GM21576 (cell line): ENCODE measurements at regions not wholly inside any gene's neighbourhood (a gene's known extent, or its start where the extent isn't known, plus 50 kb on each side); places are given as distances from the start of the nearest gene placed in this dataset.

Experiments
- ATAC-seq: cut with Tn5 transposase; IDR thresholded peaks from one replicate; pipeline ENCODE4 v1.9.1; 2021; ENCODE audit warnings: mild to moderate bottlenecking, moderate library complexity; ENCODE audit not compliant: unreplicated experiment

DNA sequence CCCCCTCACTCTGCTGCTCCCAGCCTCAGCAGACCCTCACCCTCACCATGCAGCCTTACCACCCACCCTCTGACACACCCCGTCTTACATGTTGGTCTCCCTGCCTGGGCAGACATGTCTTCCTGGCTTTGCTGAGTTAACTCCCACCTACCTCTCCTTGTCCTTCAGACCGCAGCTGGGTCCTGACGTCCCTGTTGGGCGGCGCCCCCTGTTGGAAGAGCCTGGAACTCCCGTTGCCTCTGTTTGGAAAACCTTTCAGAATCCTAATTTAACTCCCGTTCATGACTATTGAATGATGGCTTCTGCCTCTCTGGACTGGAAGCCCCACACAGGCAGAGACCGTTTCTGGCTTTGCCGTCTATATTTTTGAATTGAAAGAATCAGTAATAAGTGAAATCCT lies 245.1 kb downstream of the MYLK4 start:
- ATAC-seq = no peak

DNA sequence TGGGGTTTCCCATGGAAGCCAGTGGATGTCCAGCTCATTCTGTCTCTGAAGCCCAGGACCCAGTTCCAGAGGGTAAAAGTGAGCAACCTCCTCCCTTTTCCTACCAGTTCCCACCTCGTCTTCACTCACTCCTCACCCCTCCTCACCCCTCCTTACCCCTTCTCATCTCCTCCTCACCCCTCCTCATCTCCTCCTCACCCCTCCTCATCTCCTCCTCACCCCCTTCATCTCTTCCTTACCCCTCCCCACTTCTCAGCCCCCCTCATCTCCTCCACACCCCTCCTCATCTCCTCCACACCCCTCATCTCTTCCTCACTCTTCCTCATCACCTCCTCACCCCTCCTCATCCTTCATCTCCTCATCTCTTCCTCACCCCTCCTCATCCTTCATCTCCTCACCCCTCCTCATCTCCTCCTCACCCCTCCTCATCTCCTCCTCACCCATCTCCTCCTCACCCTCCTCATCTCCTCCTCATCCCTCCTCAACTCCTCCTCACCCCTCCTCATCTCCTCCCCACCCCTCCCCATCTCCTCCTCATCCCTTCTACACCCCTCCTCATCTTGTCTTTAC lies 246.1 kb downstream of the MYLK4 start:
- ATAC-seq = no peak

DNA sequence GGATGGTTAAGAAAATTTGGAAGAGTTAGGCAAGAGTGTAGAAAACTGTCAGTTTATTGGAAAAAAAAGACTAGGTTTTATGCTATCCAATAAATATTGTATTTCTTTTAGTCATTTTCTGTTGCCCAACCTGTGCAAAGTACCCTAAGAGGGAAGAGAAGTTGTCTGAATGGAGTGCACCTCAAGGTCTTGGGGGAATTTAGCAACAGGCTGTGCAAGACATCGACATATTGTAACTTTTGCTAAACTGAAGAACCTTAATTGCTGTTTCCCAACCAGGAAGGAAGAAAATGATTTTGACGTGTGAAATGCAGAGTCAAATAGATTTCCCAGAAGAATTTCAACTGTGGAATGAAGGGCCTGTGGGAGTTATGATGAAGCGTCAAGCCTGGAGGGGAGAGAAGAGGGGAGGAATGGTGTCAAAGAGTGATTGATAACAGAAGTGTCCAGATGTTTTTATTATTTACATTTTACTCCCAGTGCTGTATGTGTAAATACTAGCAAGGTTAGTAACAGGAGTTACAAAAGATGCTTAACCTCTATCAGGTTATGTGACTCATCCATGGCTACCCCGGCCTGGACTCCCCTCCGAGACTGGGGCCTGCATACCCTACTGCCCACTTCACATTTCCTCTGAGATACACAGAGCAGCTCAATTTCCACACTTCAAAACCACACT lies 246.8 kb downstream of the MYLK4 start:
- ATAC-seq = no peak

DNA sequence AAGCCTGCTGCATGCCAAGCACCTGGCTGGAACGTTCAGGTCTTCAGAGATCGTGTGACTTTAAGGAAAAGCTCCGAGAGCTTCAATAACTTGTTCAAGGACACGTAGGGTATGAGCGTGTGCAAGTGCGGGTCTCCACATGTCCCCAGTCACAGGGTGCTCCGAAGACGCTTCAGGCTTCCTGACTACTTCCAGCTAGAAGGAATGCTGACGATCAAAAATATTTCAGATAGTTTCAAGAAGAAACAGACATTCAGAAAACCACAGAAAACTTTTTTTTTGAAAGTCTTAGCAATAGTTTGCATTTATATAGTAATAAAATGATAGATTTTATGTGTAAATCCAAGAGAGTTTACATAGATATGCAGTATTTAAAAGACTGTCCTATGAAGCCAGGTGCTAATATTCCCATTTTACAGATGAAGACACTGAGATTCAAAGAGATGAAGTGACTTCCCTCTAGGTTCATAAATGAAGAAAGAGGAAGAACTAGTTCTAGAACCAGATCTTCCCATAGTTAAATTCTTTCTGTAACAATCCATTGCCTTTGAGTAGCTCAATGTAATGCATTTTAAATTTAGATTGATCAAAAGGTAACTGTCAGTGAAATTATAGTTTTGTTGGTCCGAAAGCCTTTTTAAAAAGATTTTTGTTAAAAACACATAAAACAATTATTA lies 247.6 kb downstream of the MYLK4 start:
- no peak for ATAC-seq

DNA sequence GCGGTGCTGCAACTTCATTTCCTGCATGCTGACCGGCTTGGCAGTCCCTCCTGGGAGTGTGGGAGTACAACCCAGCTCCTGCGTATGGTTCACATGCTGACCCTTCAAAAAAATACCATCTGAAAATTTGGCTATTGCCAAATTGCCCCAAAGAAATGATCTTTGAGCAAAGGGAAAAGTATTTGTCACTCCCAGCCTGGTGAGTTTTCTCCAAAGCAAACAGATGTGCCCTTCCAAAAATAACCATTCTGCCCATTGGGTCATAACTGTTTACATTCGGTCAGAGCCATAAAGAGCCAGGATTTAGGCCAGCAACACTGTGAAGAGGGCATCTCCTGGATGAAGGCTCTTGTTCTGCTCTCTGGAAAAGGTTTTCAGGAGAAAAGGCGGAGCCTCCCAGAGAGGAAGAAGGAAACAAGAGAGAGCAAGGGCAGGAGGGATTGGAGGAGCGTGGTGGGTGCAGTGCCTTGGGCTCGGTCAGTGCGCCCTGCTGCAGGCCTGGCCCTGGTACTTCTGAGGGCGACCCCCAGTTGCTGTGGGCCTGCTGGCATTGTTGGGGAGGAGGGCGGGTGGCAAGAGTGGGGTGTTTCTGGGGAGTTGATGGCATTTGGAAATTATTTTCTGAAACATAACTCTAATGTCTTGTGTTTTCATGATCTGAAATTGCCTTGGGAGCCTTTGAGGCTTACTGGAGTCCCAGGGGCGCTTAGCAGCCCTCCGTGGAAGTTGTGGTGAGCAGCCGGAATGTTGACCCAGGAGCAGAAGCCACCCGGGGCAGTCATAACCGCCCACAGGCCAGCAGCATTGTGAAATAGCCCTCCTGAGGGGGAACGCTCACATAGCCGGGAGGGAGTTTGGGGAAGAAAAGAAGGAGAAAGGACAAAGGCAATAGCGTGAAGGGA lies 248.4 kb downstream of the MYLK4 start:
- no peak for ATAC-seq

DNA sequence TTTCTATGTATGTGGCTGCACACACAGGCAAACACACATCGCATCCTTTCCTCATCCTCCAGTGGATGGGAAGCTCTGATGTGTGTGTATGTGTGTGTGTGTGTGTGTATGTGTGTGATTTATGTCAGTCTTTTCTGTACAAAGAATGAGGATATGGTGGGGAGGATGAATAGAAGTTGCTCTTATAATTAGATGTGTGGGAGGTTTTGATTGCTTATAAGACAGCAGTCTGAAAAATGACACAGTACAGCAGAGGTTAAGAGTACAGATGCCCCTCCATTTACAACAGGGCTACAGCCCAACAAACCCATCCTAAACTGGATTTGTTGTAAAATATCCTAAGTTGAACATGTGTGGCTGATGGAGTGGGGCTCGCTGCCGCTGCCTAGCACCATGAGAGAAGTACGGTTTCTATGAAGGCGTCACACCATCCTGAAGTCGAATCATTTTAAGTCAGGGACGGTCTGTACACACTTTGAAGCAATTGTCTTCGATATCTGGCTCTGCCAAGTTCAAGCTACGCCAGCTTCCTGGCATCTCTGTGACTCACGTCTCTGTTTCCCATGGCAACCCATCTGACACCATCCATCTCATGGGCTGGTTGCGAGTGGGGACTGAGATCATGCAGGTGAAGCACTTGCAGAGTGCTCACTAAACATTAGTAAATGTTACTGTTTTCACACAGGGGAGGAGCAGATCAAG lies 252.6 kb downstream of the MYLK4 start:
- no peak for ATAC-seq

DNA sequence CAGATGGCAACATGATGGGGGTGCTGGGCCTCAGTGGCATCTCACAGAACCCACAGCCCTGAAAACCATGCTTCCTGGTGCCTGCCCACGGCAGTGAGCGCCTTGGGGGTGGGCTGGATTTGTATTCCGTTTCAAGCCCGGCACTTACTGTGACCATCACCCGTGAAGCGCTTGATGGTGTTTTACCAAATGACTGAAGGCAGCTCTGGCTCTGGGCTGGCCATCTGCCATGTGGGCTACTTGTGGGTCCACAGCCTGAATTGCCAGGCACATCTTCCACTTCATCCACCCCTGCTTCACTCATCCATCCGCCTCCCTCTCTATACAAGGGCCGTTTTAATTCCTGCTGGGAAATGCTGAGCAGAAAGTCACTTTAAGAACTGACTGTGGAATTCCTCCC lies 250.9 kb upstream of the GMDS start:
- ATAC-seq = no peak

DNA sequence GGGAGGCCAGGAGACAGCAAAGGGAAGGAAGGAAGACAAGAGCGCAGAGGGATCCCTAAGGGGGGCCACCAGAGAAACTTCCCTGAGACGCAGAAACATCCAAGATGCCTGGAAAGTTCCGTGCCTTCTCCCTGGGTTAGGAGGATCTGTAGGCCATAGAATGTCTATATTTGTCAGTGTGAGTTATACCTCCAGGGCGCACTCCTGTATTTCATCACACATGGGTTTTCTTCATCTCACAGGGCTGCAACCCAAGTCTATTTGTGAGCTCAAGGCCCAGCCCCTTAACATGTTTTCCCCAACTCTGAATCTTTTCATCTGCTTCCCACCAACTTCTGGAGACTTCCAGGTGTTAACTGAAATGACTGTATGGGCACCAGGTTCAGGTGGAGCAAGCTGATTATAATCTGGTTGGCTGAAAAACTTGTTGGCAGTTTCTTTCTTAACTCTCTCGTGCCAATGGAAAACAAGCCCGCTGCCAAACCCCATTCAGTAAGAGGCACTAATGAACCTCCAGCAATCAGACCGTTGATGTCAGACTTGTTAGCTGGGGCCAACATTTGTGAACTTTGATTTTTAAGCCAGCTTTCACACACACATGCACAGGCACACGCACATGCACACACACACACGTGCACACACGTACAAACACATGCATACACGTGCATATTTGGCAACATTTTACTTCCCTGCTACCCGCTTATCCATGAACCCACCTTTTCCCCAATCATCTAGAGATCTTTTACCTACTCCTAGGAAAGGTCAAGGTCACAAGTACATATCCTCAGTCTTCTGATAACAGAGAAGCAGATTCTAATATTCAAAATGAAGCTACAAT lies 247.5 kb upstream of the GMDS start:
- ATAC-seq = no peak

DNA sequence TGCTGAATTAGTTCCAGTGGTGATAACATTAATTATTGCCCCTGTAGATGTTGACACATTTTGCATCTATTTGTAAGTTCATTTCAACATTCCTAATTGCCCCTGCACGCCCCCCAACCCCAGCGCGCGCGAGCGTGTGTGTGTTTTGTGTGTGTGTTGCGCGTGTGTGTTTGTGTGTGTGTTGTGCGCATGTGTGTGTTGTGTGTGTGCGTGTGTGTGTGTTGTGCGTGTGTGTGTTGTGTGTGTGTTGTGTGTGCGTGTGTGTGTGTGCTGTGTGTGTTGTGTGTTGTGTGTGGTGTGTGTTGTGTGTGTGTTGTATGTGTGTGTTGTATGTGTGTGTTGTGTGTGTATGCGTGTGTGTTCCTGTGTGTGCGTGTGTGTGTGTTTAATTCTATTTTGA lies 245.7 kb upstream of the GMDS start:
- no peak for ATAC-seq

DNA sequence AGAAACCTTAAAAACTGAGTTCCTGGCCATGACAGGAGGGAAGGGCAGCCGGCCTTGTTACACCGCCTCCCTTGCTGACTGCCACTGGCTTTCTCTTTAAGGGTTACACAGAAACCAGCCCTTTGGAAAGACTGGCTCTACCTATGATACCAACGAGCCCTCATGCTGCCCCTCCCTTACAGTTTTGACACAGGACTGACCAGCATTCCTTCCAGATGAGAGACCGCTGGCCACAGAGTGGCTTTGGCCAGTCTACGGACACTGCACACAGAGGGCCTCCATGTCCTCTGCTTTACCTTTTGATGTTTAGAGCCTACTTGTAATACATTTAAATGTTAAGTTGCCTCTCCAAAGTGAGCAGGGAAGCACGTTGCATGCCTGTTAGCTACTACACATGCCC lies 243.2 kb upstream of the GMDS start:
- ATAC-seq = no peak

DNA sequence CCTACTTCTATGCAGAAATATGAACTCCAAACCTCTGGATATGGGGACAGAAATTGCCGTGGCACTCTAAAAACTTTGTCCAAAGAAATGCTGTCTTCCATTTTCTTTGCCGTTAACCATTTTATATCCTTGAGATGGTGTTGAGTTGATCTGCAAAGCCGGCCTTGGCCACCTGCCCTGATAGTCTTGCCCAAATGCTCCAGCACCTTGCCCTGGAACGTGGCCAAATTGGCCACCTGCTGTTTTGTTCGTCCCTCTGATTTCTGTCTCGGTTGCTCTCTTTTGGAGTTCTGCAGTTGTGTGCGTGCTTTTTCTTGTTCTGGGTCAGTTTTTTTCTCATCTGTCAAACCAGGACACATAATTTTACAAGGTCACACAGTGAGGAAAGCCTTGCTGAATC lies 239.7 kb upstream of the GMDS start:
- no peak for ATAC-seq

DNA sequence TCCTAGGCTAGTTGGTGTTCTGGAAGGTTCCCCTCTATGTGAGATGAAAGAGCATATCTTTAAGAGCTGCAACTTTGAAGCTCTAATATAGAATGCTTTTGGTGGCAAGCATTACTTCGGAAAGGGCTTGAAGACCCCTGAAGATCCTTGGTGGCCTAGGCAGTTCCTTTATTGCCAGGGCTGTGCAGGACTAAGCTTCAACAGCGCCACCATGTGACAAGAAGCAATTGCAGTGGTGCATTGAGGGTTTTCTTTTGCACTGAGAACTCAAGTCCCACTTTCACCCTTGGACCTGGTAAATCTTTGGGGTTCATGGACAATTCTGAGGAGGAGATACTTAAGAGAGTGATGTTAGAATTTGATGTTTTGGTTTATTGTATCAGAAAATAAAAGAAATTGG lies 237.4 kb upstream of the GMDS start:
- ATAC-seq = no peak

DNA sequence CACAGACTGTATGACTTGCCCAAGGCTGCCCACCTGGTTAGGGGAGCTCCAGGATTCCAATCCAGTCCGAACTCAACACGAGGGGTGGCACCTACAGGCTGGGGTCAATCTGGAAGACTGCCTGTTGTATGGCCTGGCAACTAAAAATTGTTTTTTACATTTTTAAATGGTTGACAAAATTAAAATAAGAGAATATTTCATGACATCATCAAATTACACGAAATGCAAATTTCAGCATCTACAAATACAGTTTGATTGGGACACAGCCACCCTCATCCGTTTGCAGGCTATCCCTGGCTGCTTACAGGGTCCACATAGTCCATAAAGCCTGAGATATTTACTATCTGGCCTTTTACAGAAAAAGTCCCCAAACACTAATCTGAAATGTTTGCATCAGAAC lies 235.9 kb upstream of the GMDS start:
- ATAC-seq = no peak

DNA sequence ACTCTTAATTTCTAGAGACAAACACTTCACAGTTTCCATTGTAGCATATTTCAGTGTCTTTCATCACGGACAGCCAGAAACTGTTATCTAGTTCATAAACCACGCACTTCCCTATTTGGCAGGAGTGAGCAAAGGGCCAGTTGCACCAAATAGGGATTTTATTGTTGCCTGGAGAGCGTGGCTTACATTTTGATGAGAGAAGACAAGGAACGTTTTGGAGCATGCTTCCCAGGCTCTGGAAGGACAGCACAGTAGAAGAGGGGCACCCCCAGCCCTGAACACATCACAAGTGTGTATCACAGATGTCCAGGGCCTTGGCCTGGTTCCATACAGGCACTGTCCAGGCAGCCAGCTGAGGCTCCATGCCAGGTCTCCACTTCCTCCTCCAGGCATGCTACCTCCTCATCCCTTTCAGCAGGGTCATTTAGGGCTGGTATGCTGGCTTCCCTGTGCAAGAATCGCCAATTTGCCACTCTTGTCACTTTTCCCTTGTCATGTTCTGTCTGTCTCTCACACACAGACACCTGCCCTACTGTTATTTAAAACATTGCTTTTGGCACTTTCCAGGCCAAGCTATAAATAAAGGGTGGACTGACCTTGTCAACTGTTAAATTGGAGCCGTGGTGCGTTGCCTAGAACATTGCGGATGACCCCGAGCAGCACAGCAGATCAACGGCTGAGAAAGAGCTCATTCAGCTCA lies 235.0 kb upstream of the GMDS start:
- ATAC-seq = no peak

DNA sequence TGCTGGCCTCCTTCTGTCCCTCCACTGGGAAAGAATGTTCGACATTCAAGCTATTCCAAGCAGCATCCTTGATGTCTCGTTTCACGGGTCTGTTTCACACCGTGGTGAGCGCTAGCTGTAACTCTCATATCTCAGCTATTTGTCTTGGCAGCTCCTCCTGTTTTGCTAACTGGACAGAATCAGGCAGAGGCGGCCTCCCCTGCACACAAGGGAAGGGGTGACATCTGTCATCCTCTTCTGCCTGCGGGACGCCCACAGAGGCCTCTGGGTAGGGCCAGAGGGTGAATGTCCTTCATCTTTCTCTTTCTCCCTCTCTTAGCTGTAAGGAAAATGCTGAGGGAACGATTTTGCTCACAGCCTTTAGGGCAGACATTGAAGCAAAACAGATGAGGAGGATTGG lies 232.8 kb upstream of the GMDS start:
- no peak for ATAC-seq

DNA sequence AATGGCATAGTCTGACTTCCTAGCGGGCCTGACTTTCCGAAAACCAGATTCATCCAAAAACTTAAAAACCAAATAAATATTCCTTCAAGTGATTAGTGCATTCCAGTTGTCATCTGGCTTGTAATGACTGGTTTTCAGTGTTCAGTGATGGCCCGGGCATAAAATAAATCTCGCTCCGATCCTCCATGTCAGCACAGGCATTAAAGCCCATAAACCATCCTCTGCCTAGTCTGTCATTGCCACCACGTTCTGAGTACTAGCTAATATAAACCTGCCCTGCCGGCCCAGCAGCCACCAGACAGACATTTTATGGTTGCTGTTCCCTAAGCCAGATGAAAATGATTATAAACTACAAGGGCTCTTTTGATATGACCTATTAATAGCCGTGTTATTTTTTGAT lies 232.3 kb upstream of the GMDS start:
- ATAC-seq = no peak

DNA sequence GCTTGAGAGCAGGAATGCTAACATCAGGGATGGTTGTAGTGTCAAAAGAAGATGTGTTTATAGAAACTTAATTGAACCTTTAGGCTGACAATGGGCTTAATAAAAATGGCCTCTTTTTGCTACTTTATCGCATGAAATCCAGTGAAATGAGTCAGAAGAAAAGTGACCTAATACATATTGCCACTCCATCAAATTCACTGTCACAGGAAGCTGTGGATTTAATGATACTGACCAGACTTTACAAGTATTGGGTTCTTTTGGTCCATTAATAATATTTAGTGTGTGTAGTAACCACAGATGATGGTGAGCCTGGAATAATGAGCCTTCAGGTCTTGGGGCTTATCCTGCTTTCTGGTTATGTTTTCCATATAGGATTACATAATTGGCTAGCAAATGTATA lies 231.8 kb upstream of the GMDS start:
- ATAC-seq = no peak

DNA sequence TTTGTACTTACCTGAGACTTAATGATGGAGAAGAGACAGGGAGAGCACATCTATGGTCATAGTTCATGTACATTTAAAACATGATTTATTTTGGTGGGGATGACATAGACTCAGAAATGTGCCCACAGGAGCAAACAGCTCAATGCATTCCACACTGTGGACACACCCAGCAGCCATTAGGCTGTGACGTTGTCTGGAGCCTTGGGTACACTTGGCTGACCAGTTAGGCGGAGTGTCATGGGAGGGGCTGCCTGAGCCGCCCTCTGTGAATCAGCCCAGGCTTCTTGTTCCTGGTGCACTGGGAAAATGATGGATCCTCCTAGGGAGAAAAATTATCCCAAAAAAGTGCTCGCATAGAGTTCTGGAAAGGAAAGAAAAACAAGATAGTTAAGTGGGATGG lies 231.0 kb upstream of the GMDS start:
- no peak for ATAC-seq

DNA sequence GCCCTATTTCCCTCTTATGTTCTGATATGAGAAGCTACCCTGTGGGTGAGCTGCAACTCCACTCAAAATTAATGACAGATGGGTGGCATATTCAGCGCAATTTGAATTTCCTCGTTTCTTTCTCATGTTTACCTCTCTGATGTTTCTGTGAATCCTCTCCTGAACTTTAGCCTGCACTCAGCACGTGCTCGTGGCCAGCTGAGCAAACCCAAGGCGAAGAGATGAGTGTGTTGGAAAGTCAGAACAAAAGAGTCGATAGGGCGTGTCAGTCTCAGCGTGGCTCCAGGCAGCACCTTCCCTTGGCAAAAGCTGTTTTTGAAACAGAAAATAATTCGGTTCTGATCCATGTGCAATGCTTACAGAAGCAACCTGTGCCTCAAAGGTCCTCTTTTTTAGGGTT lies 226.1 kb upstream of the GMDS start:
- ATAC-seq = no peak

DNA sequence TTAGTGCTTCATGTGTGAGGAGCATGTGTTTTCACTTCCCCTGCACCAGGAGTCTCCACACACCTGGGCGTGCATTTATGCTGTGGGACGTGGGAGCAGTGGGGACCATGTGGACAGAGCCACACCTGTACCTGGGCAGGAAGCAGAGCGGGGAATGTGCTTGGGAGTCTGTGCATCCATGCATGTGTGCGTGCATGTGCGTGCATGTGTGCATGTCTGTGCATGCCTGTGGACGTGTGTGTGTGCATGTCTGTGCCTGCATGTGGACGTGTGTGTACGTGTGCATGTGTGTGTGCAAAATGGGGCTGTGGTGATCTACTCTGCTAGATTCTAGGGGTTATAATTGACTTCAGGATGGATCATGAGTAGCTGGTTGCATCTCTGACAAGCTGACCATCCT lies 224.0 kb upstream of the GMDS start:
- no peak for ATAC-seq
